ENCODE measurements at regions not wholly inside any gene's neighbourhood (a gene's known extent, or its start where the extent isn't known, plus 50 kb on each side); places are given as distances from the start of the nearest gene placed in this dataset.

- no peak for DNase-seq (ENCODE audit: low read depth, low spot score)
- in situ Hi-C loops (cut with HindIII; ENCODE audit: low pct_unique_long_range_greater_than_20kb, low sequenced_read_pairs) = no loop called here
These were observed 123.8 kb upstream of the TSPAN2 start for GRCh38 chr1:115213130-115213529.

GRCh38 chr1:115211071-115211745, 121.9 kb upstream of the TSPAN2 start:
- DNase-seq (ENCODE audit: low read depth, low spot score) = no peak
- in situ Hi-C loops (cut with HindIII; ENCODE audit: low pct_unique_long_range_greater_than_20kb, low sequenced_read_pairs) = no loop called here

- in situ Hi-C loops (cut with HindIII; ENCODE audit: low pct_unique_long_range_greater_than_20kb, low sequenced_read_pairs) = no loop called here
These were observed 121.0 kb upstream of the TSPAN2 start for GRCh38 chr1:115210302-115210711.

GRCh38 chr1:115204513-115204912, 115.2 kb upstream of the TSPAN2 start:
- no peak for DNase-seq (ENCODE audit: low read depth, low spot score)
- in situ Hi-C loops (cut with HindIII; ENCODE audit: low pct_unique_long_range_greater_than_20kb, low sequenced_read_pairs) = no loop called here

More at GRCh38 chr1:115210302-115210711, 121.0 kb upstream of the TSPAN2 start:
- DNase-seq (ENCODE audit: low read depth, low spot score) = peak; percentile 3

- DNase-seq (ENCODE audit: low read depth, low spot score) = no peak
- in situ Hi-C loops (cut with HindIII; ENCODE audit: low pct_unique_long_range_greater_than_20kb, low sequenced_read_pairs) = no loop called here
These were observed 114.0 kb upstream of the TSPAN2 start for GRCh38 chr1:115203287-115203686.

- in situ Hi-C loops (cut with HindIII; ENCODE audit: low pct_unique_long_range_greater_than_20kb, low sequenced_read_pairs) = no loop called here
- no peak for DNase-seq (ENCODE audit: low read depth, low spot score)
These were observed 112.3 kb upstream of the TSPAN2 start for GRCh38 chr1:115201598-115201997.

- no peak for DNase-seq (ENCODE audit: low read depth, low spot score)
- in situ Hi-C loops (cut with HindIII; ENCODE audit: low pct_unique_long_range_greater_than_20kb, low sequenced_read_pairs) = no loop called here
These were observed 110.3 kb upstream of the TSPAN2 start for GRCh38 chr1:115199416-115200132.

- no peak for DNase-seq (ENCODE audit: low read depth, low spot score)
- in situ Hi-C loops (cut with HindIII; ENCODE audit: low pct_unique_long_range_greater_than_20kb, low sequenced_read_pairs) = no loop called here
These were observed 109.6 kb upstream of the TSPAN2 start for GRCh38 chr1:115198938-115199337.

GRCh38 chr1:115196296-115196695, 107.0 kb upstream of the TSPAN2 start:
- in situ Hi-C loops (cut with HindIII; ENCODE audit: low pct_unique_long_range_greater_than_20kb, low sequenced_read_pairs) = no loop called here
- DNase-seq (ENCODE audit: low read depth, low spot score) = no peak

GRCh38 chr1:115194506-115194905, 105.2 kb upstream of the TSPAN2 start:
- DNase-seq (ENCODE audit: low read depth, low spot score) = no peak
- in situ Hi-C loops (cut with HindIII; ENCODE audit: low pct_unique_long_range_greater_than_20kb, low sequenced_read_pairs) = no loop called here

GRCh38 chr1:115193046-115193828, 103.9 kb upstream of the TSPAN2 start:
- no peak for DNase-seq (ENCODE audit: low read depth, low spot score)
- in situ Hi-C loops (cut with HindIII; ENCODE audit: low pct_unique_long_range_greater_than_20kb, low sequenced_read_pairs) = no loop called here

GRCh38 chr1:115192200-115192767, 103.0 kb upstream of the TSPAN2 start:
- no peak for DNase-seq (ENCODE audit: low read depth, low spot score)
- in situ Hi-C loops (cut with HindIII; ENCODE audit: low pct_unique_long_range_greater_than_20kb, low sequenced_read_pairs) = no loop called here

- in situ Hi-C loops (cut with HindIII; ENCODE audit: low pct_unique_long_range_greater_than_20kb, low sequenced_read_pairs) = no loop called here
- DNase-seq (ENCODE audit: low read depth, low spot score) = no peak
These were observed 102.4 kb upstream of the TSPAN2 start for GRCh38 chr1:115191691-115192090.

GRCh38 chr1:115190540-115191170, 101.4 kb upstream of the TSPAN2 start:
- in situ Hi-C loops (cut with HindIII; ENCODE audit: low pct_unique_long_range_greater_than_20kb, low sequenced_read_pairs) = no loop called here
- DNase-seq (ENCODE audit: low read depth, low spot score) = no peak

GRCh38 chr1:115189814-115190539, 100.7 kb upstream of the TSPAN2 start:
- in situ Hi-C loops (cut with HindIII; ENCODE audit: low pct_unique_long_range_greater_than_20kb, low sequenced_read_pairs) = no loop called here
- DNase-seq (ENCODE audit: low read depth, low spot score) = no peak

- in situ Hi-C loops (cut with HindIII; ENCODE audit: low pct_unique_long_range_greater_than_20kb, low sequenced_read_pairs) = no loop called here
These were observed 99.5 kb upstream of the TSPAN2 start for GRCh38 chr1:115188680-115189395.

More at GRCh38 chr1:115188680-115189395, 99.5 kb upstream of the TSPAN2 start:
- no peak for DNase-seq (ENCODE audit: low read depth, low spot score)

Data from SK-MEL-5 (cell line).